Ecto neural progenitor cell (in vitro differentiated cells): ENCODE measurements at regions not wholly inside any gene's neighbourhood (a gene's known extent, or its start where the extent isn't known, plus 50 kb on each side); places are given as distances from the start of the nearest gene placed in this dataset.
"Not testable (repeated sequence)": the region's sequence is repeated elsewhere in the genome, so short reads cannot be mapped to it uniquely, and the experiment has no call there.

Source experiments
- DNase-seq: peaks from one replicate; pipeline ENCODE4 v3.0.0-alpha.2; 2018; ENCODE audit warnings: low spot score

DNA sequence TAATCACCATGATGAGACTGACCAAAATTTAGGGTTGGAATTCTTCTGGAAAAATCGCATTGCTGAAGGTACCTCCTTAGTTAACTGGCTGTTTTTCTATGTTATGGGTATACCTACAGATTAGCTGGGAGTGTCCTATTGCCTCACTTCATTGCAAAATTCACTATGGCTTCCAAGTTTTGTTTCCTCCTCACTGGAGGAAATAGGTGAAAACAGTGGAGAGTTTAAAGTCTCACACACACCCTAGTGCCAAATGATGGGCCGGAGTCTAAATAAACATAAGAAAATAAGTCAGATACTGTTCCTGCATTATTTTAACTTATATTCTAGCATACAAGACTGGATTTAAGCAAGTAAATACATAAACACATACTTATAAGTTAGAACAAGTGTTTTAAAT is 98.2 kb downstream of the AHR start:
- DNase-seq = no peak

DNA sequence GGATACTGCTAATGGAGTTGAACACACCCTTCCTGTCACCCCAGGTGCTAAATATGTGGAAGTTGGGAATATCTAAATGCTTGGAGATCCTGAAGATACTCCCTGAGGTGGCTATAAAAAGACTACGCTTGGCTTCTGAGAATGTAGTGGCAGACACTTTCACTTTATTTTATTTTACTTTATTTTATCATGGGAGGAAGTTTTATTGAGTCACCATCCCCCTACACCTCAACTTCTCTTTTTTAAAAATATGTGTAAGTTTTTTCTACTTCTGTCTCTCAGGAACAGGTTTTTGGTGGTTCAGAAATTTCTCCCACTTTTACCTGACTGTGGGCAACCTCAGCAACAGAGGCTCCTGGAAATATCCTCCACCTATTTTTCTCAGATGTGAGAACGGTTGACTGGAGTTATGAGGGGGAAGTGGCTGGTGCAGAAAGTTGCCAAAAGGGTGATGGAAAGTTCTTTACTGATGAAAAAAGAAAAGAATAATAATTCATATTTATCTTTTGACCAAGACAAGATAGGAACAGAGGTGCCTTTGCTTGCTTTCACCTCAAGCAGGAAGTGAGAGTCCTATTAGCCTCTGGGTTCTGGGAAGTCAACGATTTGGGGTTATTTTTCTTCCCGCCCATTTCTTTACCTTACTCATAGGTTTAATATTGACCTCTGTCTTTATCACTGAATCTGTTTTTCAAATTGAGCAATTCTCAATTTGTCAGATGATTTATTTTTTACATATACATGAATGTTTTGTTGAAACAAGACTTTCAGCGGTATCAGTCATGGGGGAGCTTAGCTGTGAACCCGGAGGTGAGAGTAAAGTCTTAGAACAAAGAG is 103.6 kb downstream of the AHR start:
- no peak for DNase-seq

DNA sequence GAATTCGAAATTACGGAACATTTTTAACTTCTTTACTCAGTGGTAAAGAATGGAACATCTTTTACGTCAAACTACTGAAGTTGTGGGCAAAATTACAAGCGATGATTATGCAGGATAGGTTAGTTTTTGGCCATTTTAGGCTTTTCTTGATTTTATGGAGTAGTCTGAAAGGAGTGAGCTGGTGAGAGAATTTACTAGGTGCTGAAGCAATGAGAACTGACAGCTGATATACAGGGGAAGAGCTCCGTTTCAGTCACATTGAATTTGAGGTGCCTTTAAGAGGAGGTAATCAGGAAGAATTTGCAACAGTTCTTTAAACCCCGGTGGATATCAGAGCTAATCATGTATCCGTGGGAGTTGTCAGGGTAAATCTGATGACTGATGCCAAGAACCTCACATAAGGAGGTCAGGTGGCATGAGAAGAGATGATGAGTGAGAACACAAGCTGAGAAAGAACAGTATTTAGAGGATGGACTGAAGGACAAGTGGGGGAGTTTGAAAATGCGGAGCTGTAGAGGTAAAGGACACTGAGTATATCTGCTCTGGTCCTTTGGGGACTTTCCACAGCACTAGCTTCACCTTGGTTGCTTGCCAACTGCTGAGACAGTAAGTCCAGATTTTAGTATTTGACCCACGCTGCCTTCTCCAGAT is 104.3 kb downstream of the AHR start:
- no peak for DNase-seq

DNA sequence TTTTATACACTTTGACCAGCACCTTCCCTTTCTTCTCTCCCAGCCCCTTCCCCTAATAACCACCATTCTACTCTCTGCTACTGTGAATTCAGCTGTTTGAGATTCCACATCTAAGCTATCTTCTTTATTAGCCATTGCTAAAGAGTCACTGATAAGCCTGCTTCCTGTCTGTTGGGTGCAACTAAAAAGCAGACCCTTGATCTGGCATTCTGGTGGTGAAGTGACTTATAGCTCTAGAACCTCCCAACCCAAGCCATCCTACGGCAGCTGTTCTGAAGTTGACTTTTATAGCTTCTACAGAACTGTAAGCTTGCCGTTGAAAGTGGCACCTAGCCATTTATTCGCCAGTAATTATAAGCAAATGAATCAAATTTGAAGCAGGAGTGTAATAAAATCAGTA is 105.6 kb downstream of the AHR start:
- no peak for DNase-seq

DNA sequence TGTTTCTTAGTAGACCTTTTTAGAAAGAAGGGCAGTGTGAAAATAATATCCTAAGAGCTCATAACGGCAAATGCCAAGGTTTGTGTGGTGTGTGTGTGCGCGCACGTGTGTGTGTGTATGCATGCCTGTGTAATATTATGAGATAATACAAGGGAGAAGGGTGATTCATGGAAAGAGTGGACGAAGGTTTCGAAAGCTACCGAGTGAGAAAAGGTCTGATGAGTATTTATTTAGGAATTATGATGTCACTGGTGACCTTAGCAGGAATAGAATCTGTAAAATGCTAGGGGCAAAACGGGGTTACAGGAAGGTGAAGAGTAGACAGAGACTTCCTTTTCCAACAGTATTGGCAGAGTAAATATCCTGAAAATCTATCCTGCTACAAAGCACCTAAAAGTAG is 107.3 kb downstream of the AHR start:
- DNase-seq = no peak

DNA sequence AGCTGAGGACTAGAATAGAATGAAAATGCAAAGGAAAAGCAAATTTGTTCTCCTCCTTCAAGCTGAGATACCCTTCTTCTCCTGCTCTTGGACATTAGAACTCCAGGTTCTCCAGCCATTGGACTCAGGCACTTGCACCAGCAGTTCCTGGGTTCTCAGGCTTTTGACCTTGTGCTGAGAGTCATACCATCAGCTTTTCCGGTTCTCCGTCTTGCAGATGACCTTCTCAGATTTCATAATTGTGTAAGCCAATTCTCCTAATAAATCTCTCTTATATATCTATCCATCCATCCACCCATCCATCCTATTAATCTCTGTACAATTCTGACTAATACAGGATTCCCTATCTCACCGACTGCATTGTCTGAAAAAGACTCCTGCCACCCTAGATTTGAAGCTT is 108.3 kb downstream of the AHR start:
- no peak for DNase-seq

DNA sequence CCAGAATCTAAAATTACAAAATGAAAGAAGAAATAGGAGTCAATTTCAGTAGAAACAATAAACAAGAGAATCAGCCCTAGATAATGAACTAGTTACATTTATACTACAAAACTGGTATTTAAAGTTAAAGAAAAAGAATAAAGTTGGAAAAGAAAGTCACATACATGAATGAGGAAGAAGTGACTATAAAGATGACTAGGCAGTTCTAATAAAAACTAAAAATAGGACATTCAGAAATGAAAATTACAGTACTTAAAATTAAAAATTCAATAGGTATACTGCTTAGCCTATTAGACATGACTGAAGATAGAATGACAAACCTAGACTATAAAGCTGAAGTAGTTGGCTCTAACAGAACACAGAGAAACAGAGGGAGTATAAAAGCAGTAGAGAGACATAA is 108.8 kb downstream of the AHR start:
- no peak for DNase-seq

DNA sequence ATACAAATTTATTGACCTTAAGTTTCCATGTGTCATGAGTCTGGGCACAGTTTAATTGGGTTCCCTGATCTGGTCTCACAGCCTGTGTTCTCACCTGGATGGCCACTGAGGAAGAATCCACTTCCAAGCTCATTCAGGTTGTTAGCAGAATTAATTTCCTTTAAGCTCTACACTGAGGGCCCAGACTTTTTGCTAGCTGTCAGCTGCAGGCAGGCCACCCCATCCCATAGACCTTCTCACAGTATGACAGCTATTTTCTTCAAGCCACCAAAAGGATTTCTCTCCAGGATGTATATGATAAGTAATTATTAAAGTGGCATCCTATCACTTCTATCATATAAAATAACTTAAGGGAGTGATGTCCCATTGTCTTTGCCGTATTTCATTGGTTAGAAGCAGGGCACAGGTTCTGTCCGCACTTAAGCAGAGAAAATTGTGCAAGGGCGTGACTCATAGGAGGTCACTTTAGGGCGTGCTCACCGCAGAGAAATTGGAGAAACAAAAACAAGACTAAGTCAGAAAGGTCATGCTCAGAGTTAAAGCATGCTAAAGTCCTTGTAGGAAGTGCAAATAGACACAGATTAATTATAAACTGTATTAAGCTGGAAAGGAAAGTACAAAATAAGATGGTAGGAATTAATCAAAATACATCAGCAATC is 109.9 kb downstream of the AHR start:
- no peak for DNase-seq

DNA sequence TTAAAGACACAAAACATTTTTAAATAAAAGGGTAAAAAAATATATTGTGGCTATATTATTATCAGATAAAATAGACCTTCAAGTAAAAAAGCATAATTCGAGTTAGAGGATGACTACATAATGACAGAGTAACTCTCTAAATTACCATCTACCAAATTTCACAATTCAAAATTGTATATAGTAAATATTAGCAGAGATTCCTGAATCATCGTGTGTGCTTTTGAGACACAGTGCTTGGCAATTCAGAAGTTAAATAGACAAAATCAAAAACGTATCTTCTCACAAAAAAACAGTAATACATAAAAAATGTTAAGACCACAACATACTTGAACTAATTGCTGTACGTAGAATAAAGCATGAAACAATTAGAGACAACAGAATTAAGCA is 110.4 kb downstream of the AHR start:
- no peak for DNase-seq

DNA sequence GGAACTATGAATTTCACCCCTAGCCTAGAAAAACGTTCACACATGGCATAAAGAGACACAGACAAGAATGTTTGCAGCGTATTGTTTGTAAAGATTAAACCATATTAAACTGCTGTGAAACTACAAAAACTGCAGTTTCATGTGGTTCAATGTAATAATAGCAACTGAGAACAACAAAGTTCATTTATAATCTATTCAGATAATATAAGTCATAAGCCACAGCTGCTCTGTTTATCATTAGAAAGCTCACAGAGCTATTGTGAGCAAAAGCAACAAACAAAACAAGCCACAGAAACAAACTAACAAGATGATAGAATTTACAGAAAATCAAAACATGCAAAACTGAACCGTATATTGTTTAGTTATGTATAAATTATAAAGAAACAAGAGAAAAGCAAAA is 113.5 kb downstream of the AHR start:
- no peak for DNase-seq

DNA sequence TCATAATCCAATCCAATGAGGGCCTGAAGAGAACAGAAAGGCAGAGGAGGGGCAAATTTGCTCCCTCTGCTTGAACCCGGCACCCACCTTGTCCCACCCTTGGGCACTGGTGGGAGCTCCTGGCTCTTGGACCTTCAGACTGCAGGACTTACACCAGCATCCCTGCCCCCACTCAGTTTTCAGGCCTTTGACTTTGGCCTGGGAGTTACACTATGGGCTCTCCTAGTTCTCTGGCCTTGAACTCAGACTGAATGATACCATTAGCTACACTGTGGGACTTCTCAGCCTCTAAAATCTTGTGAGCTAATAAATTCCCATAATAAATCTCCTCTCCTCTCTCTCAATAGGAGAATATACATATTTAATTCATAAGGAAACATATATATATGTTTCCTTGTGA is 114.4 kb downstream of the AHR start:
- no peak for DNase-seq

DNA sequence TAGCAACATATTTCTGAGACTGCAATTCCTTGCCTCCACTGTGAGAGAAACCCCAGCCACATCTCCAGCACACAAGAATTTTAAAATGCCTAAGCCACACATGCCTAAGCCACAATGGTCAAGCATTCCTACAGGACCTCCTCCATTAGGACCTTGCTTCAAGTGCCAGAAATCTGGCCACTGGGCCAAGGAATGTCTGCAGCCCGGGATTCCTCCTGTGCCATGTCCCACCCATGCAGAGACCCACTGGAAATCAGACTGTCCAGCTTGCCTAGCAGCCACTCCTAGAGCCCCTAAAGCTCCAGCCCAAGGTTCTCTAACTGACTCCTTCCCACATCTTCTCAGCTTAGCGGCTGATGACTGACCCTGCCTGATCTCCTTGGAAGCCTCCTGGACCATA is 117.5 kb downstream of the AHR start:
- no peak for DNase-seq

DNA sequence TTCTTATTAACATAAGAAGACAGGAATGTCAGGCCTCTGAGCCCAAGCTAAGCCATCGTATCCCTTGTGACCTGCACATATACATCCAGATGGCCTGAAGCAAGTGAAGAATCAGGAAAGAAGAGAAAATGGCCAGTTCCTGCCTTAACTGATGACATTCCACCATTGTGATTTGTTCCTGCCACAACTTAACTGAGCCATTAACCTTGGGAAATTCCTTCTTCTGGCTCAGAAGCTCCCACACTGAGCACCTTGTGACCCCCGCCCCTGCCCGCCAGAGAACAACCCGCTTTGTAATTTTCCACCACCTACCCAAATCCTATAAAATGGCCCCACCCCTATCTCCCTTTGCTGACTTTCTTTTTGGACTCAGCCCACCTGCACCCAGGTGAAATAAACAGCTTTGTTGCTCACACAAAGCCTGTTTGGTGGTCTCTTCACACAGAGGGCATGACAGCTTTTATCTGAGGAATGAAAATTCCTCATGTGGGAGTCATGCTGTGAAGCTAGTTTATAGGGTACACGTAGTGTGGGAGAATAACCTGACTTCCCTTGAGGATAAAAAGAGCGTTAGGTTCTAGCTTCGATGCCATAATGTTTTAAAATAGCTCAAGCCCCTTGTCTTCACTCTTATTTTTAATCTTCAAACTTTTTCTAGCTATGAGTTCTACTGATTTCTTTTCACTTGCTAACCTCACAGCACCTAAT is 122.0 kb downstream of the AHR start:
- not testable (repeated sequence) for DNase-seq

DNA sequence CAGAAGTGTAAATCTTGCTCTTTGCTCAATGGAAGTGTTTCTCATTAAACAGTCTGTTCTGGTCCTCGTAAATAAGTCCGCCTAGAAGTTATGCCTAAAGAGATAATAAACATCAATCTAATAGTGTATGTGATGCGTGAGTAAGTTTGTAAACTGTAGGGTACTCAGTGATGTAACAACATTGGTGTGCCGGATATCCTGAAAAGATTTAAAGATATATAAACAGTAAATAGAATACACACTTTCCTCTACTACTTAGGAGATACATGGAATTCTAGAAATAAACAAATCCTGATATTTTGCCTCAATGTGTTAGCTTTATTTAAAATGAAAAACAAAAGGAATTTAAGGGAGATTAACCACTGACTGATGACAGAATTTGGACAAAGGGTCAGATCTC is 123.5 kb downstream of the AHR start:
- DNase-seq = no peak

DNA sequence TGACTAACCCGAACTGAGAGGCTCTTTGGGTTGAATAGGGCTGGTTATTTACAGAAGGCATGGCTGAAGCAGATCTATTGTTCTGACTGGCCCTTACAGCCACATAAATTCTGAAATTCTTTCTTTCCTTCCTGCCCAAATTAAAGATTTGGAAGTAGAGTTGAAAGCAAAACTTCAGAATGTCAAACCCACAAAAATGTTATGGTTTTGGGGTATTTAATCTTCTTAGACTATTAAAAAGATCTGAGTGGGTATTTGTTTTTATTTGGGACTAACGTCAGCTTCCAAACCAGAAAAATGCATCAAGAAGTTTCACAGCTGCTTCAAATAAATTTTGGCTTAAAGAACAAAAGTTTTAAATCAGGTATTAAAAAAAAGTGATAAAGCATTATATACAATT is 124.5 kb downstream of the AHR start:
- no peak for DNase-seq

DNA sequence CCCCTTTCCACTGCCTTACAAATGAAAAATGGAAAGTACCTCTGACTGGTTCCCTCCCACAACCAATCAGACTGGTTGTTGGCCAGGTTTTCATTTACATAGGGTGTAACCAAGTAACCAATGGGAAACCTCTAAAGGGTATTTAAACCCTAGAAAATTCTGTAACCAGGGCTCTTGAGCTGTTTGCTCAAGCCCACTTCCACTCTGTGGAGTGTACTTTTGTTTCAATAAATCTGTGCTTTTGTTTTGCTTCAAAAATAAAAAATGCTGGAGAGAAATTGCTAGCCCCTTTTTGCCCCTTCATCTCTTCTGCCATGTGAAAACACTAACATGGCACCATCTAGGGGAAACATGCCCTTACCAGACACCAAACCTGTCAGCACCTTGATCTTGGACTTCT is 129.5 kb downstream of the AHR start:
- no peak for DNase-seq

DNA sequence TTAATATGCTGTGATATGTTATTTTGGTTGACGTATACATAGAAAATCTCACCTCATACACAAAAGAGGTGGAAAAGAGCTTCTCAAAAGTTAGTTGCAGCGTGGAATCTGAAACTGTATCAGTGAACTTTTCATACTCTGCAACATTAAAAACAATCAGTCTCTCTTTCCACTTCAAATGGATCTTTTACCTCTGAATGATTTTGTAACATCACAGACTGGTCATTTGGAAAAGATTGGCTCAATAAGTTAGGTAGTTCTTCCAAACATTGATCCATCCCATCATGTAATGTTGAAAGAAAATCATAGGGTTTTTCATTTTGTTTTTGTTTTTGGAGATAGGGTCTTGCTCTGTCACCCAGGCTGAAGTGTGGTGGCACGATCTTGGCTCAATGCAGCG is 131.1 kb downstream of the AHR start:
- no peak for DNase-seq

DNA sequence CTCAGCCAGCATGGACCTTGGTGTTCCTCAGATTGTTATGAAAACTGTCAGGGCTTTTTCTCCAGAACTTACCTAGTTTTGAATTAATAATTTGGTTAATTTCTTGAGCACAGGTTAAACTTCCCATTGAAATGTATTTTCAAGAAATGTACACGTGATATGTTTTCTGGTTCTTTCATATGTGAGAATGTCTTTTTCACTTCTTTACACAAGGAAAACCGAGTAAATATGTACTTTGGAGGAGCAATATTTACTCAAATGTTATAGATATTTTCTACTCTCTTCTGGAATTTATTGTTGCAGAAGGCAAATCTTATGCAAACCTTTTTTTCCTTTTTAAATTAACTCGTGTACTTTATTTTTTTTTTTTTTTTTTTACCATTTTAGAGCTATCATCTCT is 134.3 kb downstream of the AHR start:
- no peak for DNase-seq

DNA sequence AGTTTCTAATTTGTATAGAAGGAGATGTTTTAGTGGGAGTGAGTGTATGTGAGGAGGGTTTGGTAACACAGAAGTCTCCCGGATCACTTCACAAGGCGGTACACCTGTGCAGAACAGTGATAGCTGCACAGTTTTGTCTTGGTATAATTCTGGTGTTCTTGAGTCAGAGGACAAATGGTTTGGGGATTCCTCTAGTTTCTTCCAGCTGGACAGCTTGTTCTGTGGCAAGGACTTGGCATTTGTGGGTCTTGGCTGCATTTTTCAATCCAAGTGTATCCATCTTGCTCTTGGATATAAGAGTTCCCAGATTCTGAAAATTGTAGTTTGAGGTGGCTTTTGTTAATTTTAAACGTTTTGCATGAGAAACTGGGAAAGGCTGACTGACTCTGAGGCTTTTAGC is 135.7 kb downstream of the AHR start:
- DNase-seq = no peak

DNA sequence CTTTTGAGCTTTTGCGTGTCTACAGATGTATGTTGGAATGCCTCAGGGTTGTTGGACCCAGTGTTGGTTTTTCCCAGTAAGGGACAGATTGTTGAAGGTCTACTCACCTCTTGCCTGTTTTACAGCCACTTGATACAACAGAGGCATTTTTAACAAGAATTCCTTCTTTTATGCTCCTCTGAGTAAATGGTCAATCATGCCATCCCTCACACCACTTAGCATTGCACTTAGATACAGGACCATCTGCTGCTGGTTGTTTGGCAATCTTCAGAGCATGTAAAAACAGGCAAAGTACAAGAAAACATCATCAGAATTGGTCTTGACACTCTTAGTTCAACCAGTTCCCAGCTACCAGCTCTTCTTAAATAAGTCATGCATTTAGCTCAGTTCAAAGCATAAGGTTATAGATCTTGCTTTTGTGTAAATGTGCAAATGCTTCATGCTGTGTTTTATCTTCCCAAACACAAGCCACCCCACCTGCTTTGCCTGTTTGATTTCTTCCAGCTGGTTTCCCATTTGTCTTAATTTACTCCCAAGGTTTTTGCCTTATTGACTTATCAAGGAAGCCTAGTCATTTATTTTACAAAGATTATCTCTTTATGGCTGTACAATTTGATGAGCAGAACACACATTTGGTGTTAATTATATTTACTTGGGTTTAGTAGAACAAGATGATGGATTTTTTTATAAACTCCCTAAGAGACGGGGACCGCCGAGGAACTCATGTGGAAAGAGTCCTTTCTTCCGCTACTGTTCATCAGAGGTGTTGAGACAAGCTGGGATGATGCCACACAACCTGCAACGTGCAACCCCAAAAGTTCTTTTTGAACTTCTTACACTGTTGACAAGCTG is 136.6 kb downstream of the AHR start:
- no peak for DNase-seq

DNA sequence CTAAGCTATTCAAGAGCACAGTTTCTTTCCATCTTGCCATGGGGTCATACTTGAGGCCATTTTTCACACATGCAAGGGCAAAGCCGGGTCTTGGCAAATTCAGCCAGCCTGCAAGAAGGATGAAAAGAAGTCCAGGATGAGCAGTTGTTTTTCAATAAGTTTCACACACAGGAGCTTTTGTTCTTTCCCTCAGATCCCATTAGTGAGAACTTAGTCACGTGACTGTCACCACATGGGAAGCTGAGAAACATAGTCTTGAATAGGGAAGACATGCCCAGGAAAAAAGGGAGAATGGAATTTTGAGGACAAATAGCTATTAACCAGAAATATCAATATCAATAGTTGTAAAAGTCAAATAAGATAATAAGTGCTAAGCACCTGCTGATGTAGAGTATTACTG is 137.7 kb downstream of the AHR start:
- DNase-seq = no peak

DNA sequence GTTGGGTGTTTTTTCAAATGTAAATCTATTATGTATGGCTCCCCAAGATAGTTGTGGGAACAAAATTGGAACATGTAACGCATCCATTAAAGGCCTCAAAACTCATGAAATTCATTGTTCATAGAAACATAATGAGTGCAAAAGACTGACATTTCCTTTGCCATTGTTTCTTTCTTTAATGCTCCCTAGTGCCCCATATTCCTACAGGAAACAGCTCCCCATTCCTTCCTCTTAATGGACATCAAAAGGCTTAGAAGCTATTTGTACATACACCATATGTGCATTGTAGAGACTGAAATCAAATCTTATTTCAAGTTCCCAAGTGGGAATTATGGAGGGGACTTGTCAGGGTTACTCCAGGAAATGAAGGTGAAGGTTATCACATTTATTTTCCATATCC is 139.1 kb downstream of the AHR start:
- DNase-seq = no peak
